Islet of Langerhans (tissue), 1 donor: ENCODE measurements at regions not wholly inside any gene's neighbourhood (a gene's known extent, or its start where the extent isn't known, plus 50 kb on each side); places are given as distances from the start of the nearest gene placed in this dataset.

Source experiments
- FAIRE-seq: peaks from one replicate; lab custom pipeline; 2011; peaks lifted over from hg19 to GRCh38; lab: Jason Lieb, UNC

- FAIRE-seq, result no peak
Measured at GRCh38 chr6:148217051-148217450, 125.6 kb upstream of the SASH1 start.

DNA sequence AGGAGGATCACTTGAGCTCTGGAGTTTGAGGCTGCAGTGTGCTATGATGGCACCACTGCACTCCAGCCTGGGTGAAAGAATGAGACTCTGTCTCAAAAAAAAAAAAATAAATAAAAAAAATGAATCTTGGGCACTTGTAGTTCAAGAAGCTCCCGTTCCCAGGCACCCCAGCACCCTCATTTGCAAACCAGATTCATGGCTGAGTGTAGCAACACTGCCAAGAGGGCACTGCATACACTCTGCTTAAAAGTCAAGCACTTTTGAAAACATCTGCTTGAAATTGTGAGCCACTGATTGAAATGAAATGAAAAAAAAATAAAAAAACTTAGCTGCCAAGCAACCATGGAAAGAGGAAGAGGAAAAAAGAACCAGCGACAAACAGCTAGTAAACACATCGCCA, 124.7 kb upstream of the SASH1 start:
- no peak for FAIRE-seq

- no peak for FAIRE-seq
Measured at GRCh38 chr6:148218542-148219258, 123.9 kb upstream of the SASH1 start.

DNA sequence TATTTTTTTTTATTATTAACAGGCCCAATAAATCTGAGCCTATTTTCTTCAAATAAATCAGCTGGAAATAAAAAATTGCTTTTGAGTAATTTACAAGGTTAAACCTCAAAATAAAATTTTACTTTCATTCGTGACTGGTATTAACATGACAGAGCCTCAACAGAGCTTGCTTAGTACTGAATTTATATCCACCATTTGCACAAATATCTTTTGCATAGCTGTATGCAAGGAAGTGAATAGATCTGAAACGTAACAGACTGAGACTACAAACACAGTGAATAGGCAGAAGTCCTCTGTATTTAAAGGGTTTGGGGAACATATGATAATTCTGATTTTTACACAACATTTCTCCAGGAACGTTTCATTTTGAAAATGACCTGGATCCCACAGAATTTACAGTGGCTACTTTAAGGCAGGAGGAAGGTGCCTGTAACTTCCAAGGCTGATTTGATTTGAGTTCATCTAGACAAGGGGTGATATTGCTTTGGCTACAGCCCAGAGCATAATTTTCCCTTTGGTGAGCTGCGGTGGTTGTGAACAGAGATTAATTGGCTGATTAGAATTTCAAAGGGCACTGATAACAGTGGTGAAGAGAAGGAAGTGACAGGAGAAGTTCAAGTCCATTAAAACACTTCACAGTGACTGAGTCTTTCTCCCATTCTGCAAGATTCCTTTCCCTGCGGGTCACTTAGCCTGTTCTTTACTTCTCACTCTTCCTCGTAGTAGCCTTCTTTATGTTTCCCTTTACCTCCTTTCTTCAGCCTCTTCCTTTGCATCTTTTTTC, 121.2 kb upstream of the SASH1 start:
- FAIRE-seq, result no peak

DNA sequence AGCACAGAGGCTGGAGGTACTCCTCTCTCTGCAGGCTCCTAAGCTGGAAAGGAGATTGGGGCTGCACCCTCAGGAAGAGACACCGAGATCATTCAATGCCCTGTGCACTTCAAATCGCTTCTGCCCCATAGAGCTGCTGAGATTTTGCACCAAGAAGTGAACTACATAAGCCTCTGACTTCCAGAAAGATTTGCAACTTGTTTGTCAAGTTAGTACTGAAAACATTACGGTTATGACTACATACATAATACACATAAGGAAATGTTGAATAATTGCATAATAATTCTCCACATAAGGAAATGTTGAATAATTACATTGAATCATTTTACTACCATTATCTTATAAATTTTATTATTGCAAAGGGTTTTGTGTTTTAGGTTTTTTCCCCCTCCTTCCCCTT, 120.3 kb upstream of the SASH1 start:
- FAIRE-seq, result no peak

- FAIRE-seq, result no peak
Measured at GRCh38 chr6:148222846-148223245, 119.8 kb upstream of the SASH1 start.

GRCh38 chr6:148223424-148223842, 119.2 kb upstream of the SASH1 start:
- peak; percentile 9 for FAIRE-seq

DNA sequence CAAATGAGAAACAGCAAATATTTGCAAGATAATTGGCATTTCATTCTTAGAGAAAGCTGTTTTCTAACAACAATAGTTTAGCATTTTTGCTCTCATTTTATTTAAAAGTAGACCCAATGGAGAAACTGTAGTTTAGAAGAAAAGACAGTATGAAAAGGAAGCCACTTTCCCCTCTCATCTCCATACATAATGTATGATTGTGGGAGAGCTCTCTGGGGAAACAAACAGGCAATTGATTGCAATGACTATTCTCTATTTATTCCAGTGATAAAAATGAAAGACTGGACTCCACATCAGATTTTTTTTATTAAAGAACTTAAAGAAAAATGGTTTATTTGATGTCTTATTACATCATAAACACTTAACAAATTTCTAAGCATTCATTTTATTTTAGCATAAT, 116.8 kb upstream of the SASH1 start:
- FAIRE-seq, result no peak

GRCh38 chr6:148226284-148226683, 116.4 kb upstream of the SASH1 start:
- FAIRE-seq, result no peak

- FAIRE-seq, result no peak
Measured at GRCh38 chr6:148231572-148231971, 111.1 kb upstream of the SASH1 start.

DNA sequence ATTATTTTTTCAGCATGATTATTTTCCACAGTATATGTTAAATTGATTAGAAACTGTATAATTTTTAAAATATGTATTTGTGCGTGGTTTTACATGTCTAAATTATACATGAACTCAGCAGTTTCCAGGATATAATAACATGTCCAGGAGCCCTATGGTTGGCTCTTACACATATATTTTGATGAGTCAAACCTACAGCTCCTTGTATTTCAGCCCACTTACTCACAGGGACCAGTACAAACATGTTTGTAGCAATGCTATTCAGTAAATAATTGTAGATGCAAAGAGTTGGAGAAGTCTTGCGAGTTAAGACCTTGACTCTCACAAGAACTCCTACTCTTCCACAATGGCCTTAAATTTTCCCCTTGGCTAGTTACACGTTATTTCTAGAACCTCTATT, 107.2 kb upstream of the SASH1 start:
- no peak for FAIRE-seq

GRCh38 chr6:148238713-148239112, 103.9 kb upstream of the SASH1 start:
- no peak for FAIRE-seq

- FAIRE-seq, result no peak
Measured at GRCh38 chr6:148239215-148239614, 103.4 kb upstream of the SASH1 start.

- no peak for FAIRE-seq
Measured at GRCh38 chr6:148239801-148240460, 102.7 kb upstream of the SASH1 start.

DNA sequence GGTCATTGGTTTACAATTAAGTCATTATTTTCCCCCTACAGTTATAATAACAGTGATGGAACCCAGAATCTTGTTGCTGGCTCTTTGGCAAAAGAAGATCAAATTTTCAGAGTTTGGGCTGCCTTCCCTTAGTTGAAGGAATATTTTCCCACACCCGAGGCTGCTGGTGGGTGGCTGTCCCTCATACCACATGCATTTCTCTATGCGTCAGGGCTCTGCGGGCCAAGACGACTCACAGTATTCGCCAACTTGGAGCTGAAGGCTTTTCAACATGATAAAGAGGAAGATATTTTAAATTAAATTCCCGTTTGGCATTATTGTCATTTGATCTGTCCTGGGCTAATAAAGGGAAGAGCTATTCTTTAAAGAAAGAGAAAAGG, 102.2 kb upstream of the SASH1 start:
- no peak for FAIRE-seq

DNA sequence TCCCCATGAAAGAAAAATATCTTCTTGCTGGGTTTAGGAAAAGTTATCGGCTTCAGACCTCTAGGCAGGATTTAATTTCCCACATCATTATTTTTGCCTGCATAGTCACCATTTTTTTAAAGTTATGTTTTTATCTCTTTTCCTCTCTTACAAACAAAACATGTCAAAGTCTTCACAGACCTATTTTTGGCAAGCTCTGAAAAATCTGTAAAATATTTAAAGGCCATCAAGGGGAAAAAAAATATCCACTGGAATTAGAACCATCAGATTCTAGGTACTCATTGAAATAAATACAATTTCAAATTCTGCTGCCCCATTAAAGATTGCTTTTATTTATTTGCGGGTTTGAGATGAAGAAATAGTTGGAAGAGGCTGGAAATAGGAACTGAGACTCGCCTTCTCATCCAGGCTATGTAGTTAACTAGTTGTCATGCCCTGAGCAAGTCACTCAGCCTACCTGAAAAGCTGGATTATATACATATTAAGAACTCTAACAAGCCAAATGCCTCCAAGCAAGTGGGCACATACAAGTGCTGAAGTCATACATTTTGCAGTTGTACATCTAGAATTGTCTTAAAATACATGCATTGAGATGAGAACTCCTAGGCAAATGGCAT, 101.7 kb upstream of the SASH1 start:
- FAIRE-seq, result no peak

GRCh38 chr6:148242180-148242579, 100.5 kb upstream of the SASH1 start:
- no peak for FAIRE-seq

DNA sequence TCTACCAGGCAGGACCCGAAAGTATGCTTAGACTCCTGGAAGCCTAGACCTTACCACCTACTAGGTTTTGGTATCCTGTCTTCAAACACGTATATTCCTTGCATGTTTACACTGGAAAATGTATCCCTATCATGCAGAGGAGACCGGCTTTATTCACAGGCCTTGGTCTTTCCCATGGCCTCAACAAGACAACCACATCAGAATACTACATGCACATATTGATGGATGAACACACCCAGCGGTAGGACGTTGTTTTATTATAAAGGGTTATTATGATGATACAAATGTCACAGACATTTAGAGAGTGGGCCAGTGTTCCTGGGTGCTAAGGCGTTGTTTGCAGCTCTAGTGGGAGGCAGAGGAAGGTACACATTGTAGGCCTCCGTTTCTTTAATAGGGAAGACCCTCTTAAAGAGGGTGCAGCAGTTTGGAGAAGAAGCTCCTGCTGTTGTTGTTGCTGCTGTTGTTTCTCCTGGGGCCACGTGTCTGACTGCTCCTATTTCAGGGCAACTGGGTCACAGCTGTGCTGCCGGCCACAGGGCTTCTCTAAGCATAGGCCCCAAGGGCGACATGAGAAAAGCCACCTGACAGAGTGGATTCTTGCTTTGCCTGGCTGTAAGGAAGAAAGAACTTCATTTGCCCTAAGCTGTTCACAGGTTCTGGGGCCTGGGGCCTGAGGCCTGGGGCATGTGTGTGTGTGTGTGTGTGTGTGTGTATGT, 98.3 kb upstream of the SASH1 start:
- FAIRE-seq, result no peak

DNA sequence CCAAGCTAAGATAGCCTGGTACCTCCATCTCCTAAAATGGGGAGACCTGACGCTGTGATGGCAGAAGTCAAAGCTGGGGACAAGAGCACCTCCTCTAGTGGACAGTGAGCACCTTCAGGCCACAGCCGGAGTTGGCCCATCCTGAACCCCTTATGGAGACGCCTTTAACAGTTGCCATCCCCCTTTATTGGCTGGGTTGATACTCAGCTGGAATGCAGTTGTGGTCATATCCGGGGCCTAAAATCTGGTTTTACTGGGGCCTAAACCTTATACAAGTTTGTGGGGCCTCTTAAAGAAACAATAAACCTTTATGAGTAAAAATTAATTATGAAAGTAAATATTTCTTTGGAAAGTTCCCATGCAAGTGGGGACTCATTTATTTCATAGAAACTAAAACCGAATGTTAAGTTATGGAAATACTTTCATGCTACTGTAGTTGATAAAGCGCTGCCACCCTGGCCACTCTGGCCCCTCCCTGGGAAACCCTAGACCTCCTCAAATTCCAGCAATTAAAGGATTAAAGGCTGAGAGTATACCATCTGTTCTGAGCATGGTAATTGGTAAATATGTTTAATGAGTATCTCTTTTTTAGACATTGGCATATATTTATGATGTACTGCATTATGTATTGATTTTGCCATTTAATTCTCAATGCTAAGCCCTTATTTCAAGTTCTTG, 95.1 kb upstream of the SASH1 start:
- FAIRE-seq, result no peak

- no peak for FAIRE-seq
Measured at GRCh38 chr6:148249160-148249559, 93.5 kb upstream of the SASH1 start.

DNA sequence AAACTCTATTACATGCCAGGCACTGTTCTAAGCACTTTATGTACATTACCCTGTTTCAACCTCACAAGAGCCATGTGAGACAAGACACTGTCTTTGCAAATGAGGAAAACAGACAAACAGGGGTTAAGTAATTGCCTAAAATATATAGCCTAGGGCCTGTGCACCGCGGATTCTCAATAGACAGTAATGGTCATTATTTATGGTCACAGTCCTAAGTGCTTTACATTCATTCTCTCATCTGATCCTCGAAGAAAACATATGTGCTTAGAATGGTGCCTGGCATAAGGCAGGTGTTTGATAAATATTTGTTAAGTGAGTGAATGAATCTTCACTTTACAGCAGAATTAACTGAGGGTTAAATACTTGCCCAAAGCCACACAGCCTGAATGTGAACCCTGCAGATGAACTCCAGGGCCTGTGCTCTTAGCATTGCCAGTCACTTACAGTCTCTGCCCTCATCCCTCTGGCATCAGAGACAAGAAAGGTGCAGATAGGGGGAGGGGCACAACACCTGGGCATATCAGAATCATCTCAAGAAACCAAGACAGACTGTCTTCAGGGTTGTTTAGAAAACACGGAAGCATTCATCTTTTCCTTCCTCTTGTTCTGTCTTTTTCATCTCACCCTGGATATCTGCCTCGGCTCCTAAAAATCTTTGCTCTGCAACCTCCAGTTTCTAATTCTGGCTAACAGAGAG, 92.8 kb upstream of the SASH1 start:
- no peak for FAIRE-seq
